ENCODE measurements at regions not wholly inside any gene's neighbourhood (a gene's known extent, or its start where the extent isn't known, plus 50 kb on each side); places are given as distances from the start of the nearest gene placed in this dataset.

DNA sequence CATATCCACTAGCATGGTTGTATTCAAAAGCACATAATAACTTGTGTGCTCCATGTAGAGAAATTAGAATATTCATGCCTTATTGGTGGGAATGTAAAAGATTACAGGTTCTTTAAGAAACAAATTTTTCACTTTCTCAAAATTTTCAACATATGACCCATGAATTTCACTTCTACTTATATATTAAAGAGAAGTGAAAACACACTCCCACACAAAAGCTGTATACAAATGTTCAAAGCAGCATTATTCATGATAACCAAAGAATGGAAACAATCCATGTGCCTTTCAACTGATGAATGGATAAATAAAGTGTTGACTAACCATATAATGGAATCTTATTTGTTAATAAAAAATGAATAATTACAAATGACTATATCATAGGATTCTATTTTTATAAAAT, 694.5 kb upstream of the PCDH15 start:
- TF ChIP-seq, protein P1, sequence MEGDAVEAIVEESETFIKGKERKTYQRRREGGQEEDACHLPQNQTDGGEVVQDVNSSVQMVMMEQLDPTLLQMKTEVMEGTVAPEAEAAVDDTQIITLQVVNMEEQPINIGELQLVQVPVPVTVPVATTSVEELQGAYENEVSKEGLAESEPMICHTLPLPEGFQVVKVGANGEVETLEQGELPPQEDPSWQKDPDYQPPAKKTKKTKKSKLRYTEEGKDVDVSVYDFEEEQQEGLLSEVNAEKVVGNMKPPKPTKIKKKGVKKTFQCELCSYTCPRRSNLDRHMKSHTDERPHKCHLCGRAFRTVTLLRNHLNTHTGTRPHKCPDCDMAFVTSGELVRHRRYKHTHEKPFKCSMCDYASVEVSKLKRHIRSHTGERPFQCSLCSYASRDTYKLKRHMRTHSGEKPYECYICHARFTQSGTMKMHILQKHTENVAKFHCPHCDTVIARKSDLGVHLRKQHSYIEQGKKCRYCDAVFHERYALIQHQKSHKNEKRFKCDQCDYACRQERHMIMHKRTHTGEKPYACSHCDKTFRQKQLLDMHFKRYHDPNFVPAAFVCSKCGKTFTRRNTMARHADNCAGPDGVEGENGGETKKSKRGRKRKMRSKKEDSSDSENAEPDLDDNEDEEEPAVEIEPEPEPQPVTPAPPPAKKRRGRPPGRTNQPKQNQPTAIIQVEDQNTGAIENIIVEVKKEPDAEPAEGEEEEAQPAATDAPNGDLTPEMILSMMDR (IDR thresholded peaks at IDR 0.05): no peak
- TF ChIP-seq, protein P2, sequence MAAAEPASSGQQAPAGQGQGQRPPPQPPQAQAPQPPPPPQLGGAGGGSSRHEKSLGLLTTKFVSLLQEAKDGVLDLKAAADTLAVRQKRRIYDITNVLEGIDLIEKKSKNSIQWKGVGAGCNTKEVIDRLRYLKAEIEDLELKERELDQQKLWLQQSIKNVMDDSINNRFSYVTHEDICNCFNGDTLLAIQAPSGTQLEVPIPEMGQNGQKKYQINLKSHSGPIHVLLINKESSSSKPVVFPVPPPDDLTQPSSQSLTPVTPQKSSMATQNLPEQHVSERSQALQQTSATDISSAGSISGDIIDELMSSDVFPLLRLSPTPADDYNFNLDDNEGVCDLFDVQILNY (CRISPR knock-in tag; IDR thresholded peaks at IDR 0.05): no peak
- TF ChIP-seq CREB1 (CRISPR knock-in tag; IDR thresholded peaks at IDR 0.05): no peak
- TF ChIP-seq, protein P3, sequence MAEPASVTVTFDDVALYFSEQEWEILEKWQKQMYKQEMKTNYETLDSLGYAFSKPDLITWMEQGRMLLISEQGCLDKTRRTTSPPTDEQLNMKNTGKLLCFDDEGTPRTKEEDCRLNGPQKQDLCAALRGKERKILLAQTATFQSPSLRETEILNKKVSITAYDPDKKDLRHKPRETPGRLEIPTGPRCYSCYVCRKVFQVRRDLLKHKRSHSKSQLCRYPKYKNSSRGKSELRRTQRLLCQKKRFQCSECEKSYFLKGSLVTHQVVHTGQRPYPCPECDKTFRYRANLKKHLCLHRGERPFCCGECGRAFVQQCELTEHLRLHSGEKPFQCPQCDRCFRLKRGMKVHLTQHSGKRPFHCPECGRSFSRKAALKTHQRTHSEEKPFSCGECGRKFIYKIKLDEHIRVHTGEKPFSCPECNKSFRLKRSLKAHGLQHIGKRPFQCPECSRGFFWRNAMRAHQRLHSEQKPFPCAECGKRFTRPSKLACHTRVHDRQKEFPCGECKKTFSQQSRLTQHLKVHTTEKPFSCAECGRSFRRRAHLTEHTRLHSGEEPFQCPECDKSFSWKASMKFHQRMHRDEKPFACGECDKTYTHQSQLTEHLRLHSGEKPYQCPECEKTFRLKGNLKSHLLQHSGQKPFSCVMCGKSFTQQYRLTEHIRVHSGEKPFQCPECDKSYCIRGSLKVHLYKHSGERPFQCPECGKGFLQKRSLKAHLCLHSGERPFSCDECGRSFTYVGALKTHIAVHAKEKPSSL (CRISPR knock-in tag; conservative IDR thresholded peaks at IDR 0.05): no peak
- TF ChIP-seq PRRX2 (CRISPR knock-in tag; IDR thresholded peaks at IDR 0.05): no peak
- TF ChIP-seq SP1 (CRISPR knock-in tag; conservative IDR thresholded peaks at IDR 0.05): no peak
- no peak for TF ChIP-seq FOXP1 (CRISPR knock-in tag; IDR thresholded peaks at IDR 0.05; ENCODE audit: borderline replicate concordance)
- TF ChIP-seq CREM (CRISPR knock-in tag; IDR thresholded peaks at IDR 0.05): no peak
- no peak for TF ChIP-seq TEAD1 (CRISPR knock-in tag; IDR thresholded peaks at IDR 0.05)
- TF ChIP-seq NR1H2 (CRISPR knock-in tag; IDR thresholded peaks at IDR 0.05): no peak
- no peak for TF ChIP-seq NFYB (CRISPR knock-in tag; conservative IDR thresholded peaks at IDR 0.05; ENCODE audit: low read depth)
- TF ChIP-seq, protein P4, sequence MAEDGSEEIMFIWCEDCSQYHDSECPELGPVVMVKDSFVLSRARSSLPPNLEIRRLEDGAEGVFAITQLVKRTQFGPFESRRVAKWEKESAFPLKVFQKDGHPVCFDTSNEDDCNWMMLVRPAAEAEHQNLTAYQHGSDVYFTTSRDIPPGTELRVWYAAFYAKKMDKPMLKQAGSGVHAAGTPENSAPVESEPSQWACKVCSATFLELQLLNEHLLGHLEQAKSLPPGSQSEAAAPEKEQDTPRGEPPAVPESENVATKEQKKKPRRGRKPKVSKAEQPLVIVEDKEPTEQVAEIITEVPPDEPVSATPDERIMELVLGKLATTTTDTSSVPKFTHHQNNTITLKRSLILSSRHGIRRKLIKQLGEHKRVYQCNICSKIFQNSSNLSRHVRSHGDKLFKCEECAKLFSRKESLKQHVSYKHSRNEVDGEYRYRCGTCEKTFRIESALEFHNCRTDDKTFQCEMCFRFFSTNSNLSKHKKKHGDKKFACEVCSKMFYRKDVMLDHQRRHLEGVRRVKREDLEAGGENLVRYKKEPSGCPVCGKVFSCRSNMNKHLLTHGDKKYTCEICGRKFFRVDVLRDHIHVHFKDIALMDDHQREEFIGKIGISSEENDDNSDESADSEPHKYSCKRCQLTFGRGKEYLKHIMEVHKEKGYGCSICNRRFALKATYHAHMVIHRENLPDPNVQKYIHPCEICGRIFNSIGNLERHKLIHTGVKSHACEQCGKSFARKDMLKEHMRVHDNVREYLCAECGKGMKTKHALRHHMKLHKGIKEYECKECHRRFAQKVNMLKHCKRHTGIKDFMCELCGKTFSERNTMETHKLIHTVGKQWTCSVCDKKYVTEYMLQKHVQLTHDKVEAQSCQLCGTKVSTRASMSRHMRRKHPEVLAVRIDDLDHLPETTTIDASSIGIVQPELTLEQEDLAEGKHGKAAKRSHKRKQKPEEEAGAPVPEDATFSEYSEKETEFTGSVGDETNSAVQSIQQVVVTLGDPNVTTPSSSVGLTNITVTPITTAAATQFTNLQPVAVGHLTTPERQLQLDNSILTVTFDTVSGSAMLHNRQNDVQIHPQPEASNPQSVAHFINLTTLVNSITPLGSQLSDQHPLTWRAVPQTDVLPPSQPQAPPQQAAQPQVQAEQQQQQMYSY (CRISPR knock-in tag; IDR thresholded peaks at IDR 0.05): no peak
- no peak for TF ChIP-seq ATF1 (CRISPR knock-in tag; IDR thresholded peaks at IDR 0.05)
- TF ChIP-seq RELA (CRISPR knock-in tag; IDR thresholded peaks at IDR 0.05; ENCODE audit: borderline replicate concordance): no peak

Data from WTC11 (cell line).